Smooth muscle cell (in vitro differentiated cells): ENCODE measurements at regions not wholly inside any gene's neighbourhood (a gene's known extent, or its start where the extent isn't known, plus 50 kb on each side); places are given as distances from the start of the nearest gene placed in this dataset.

Experiments
- DNase-seq: peaks from one replicate; lab custom pipeline; 2025; ENCODE audit not compliant: unreplicated experiment; lab: John Stamatoyannopoulos, UW
- H2AFZ ChIP-seq: fragments of 200-600 bp; sonication (generic); 2 replicates; pipeline ENCODE4 v1.6.0; 2016; ENCODE audit warnings: antibody characterized with exemption, low read depth, mild to moderate bottlenecking
- H3F3A ChIP-seq: fragments of 200-600 bp; sonication (generic); 2 replicates; pipeline ENCODE4 v1.6.0; 2017; ENCODE audit warnings: antibody characterized with exemption, low read depth
- H3K27ac ChIP-seq: fragments of 200-600 bp; sonication (generic); 2 replicates; pipeline ENCODE4 v1.5.1; 2016; ENCODE audit warnings: low read depth, mild to moderate bottlenecking
- H3K27me3 ChIP-seq: fragments of 200-600 bp; sonication (generic); 2 replicates; pipeline ENCODE4 v1.6.1; 2016; ENCODE audit warnings: low read depth, mild to moderate bottlenecking
- H3K36me3 ChIP-seq: fragments of 200-600 bp; sonication (generic); 2 replicates; pipeline ENCODE4 v1.5.1; 2016; ENCODE audit warnings: low read depth
- H3K4me1 ChIP-seq: fragments of 200-600 bp; sonication (generic); 2 replicates; pipeline ENCODE4 v1.5.1; 2016; ENCODE audit warnings: low read depth
- H3K4me2 ChIP-seq: fragments of 200-600 bp; sonication (generic); 2 replicates; pipeline ENCODE4 v1.6.0; 2016; ENCODE audit warnings: mild to moderate bottlenecking
- H3K4me3 ChIP-seq: fragments of 200-600 bp; sonication (generic); 2 replicates; pipeline ENCODE4 v1.5.1; 2016; ENCODE audit warnings: mild to moderate bottlenecking
- H3K79me2 ChIP-seq: fragments of 200-600 bp; sonication (generic); 2 replicates; pipeline ENCODE4 v1.6.0; 2016; ENCODE audit warnings: low read depth, mild to moderate bottlenecking
- H3K9ac ChIP-seq: fragments of 200-600 bp; sonication (generic); 2 replicates; pipeline ENCODE4 v1.6.0; 2016; ENCODE audit warnings: low read depth
- H3K9me3 ChIP-seq: fragments of 200-600 bp; sonication (generic); replicated peaks from 2 replicates; pipeline ENCODE4 v1.5.1; 2016; ENCODE audit warnings: low read depth
- H4K20me1 ChIP-seq: fragments of 200-600 bp; sonication (generic); 2 replicates; pipeline ENCODE4 v1.6.0; 2016; ENCODE audit warnings: low read depth
- CTCF ChIP-seq: fragments of 200-600 bp; sonication (generic); IDR thresholded peaks from 2 replicates; pipeline ENCODE4 v1.5.1; 2017; ENCODE audit warnings: borderline replicate concordance, mild to moderate bottlenecking, antibody characterized with exemption; ENCODE audit not compliant: insufficient read depth, poor library complexity, severe bottlenecking
- WGBS: methylation state at CpG from one replicate; pipeline ENCODE4 v1.1.7; 2016; ENCODE audit warnings: low lambda C conversion rate; 5-methylcytosine and 5-hydroxymethylcytosine counted together

- Histone ChIP-seq H4K20me1 (no peaks in the 10 kb centered on the region), H3F3A (no peaks in the 10 kb centered on the region), H3K27me3 (no peaks in the 10 kb centered on the region), H3K4me2 (no peak overlapping the region), H3K9ac (no peak overlapping the region), H3K9me3 (no peaks in the 10 kb centered on the region), H3K4me3 (no peak overlapping the region), H3K4me1 (peaks cover 8% of the 10 kb centered on the region), H3K36me3 (no peaks in the 10 kb centered on the region), H2AFZ (no peak overlapping the region), H3K79me2 (no peaks in the 10 kb centered on the region), H3K27ac (no peak overlapping the region)
- 69% methylated on average over 6 of the region's 6 CpGs for WGBS
- DNase-seq = no peak
- no peak for TF ChIP-seq CTCF
These were observed 115.2 kb downstream of the PAX1 start for GRCh38 chr20:21820688-21821087.

GRCh38 chr20:21820045-21820444 is 114.6 kb downstream of the PAX1 start:
- Histone ChIP-seq H3K4me2 (no peak overlapping the region), H3K36me3 (no peaks in the 10 kb centered on the region), H3K27ac (no peak overlapping the region), H3K4me3 (no peak overlapping the region), H4K20me1 (no peaks in the 10 kb centered on the region), H3F3A (no peaks in the 10 kb centered on the region), H3K9ac (no peak overlapping the region), H3K79me2 (no peaks in the 10 kb centered on the region), H2AFZ (no peak overlapping the region), H3K27me3 (no peaks in the 10 kb centered on the region), H3K9me3 (no peaks in the 10 kb centered on the region), H3K4me1 (peaks cover 8% of the 10 kb centered on the region)
- TF ChIP-seq CTCF = no peak
- WGBS = 74% methylated on average over 1 of the region's 1 CpG
- DNase-seq = no peak

GRCh38 chr20:21812379-21812778 is 106.9 kb downstream of the PAX1 start:
- Histone ChIP-seq H3K4me3 (no peak overlapping the region), H3K27me3 (no peaks in the 10 kb centered on the region), H3K9me3 (no peaks in the 10 kb centered on the region), H3K4me2 (no peak overlapping the region), H3K79me2 (no peaks in the 10 kb centered on the region), H3F3A (no peaks in the 10 kb centered on the region), H3K9ac (no peak overlapping the region), H4K20me1 (no peaks in the 10 kb centered on the region), H3K27ac (no peak overlapping the region), H3K4me1 (no peaks in the 10 kb centered on the region), H3K36me3 (no peaks in the 10 kb centered on the region), H2AFZ (no peak overlapping the region)
- DNase-seq = no peak
- TF ChIP-seq CTCF = no peak
- WGBS = 90% methylated on average over 1 of the region's 1 CpG

DNA sequence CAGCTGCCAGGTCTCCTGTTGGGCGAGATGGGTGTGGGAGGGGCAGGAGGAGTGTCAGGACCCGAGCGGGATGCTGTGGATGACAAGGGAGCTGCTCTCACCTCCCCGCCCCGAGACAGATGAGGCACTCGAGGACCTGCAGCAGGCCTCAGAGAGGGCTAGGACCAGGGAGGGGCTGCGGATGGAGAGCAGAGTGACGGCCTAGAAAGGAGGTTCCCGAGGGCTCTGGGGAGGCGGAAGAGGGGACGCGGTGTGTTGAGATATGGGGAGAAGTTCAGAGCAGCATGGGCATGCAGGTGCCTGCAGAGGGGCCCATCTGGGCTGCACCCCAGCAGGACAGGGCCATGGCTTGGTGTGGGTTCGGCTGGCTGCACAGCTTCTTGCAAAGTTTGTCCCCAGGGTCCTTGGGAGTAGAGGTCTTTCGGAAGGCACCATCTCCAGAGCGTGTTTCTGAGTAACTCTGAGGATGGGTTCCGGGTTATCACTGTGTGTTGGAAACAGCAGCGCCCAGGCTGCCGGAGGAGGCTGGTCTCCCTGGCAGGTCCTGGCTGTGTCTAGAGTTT is 104.6 kb downstream of the PAX1 start:
- no peaks in the 10 kb centered on the region for H3K4me1 ChIP-seq
- no peak overlapping the region for H2AFZ ChIP-seq
- H3K4me3 ChIP-seq = no peak overlapping the region
- no peak overlapping the region for H3K9ac ChIP-seq
- 90% methylated on average over 18 of the region's 18 CpGs for WGBS
- no peaks in the 10 kb centered on the region for H3K9me3 ChIP-seq
- peaks cover 19% of the 10 kb centered on the region for H3K27me3 ChIP-seq
- H4K20me1 ChIP-seq = no peaks in the 10 kb centered on the region
- H3F3A ChIP-seq = no peaks in the 10 kb centered on the region
- no peak overlapping the region for H3K4me2 ChIP-seq
- H3K79me2 ChIP-seq = no peaks in the 10 kb centered on the region
- no peak overlapping the region for H3K27ac ChIP-seq
- TF ChIP-seq CTCF = no peak
- DNase-seq = no peak
- no peaks in the 10 kb centered on the region for H3K36me3 ChIP-seq
